GM21576 (cell line): ENCODE measurements at regions not wholly inside any gene's neighbourhood (a gene's known extent, or its start where the extent isn't known, plus 50 kb on each side); places are given as distances from the start of the nearest gene placed in this dataset.
"Not testable (repeated sequence)": the region's sequence is repeated elsewhere in the genome, so short reads cannot be mapped to it uniquely, and the experiment has no call there.

Experiments
- ATAC-seq: cut with Tn5 transposase; IDR thresholded peaks from one replicate; pipeline ENCODE4 v1.9.1; 2021; ENCODE audit warnings: mild to moderate bottlenecking, moderate library complexity; ENCODE audit not compliant: unreplicated experiment

GRCh38 chr6:26951211-26951610, 291.7 kb upstream of the ZNF322 start:
- ATAC-seq, result not testable (repeated sequence)

- not testable (repeated sequence) for ATAC-seq
Observed at GRCh38 chr6:26956078-26956600, 291.4 kb upstream of the PRSS16 start.

- not testable (repeated sequence) for ATAC-seq
Observed at GRCh38 chr6:26956601-26957184, 290.8 kb upstream of the PRSS16 start.

- not testable (repeated sequence) for ATAC-seq
Observed at GRCh38 chr6:26957399-26958127, 289.9 kb upstream of the PRSS16 start.

GRCh38 chr6:26961236-26961635, 286.3 kb upstream of the PRSS16 start:
- ATAC-seq, result not testable (repeated sequence)

- no peak for ATAC-seq
Observed at GRCh38 chr6:27002447-27002846, 245.1 kb upstream of the PRSS16 start.

GRCh38 chr6:27007020-27007419, 240.5 kb upstream of the PRSS16 start:
- no peak for ATAC-seq

- not testable (repeated sequence) for ATAC-seq
Observed at GRCh38 chr6:27008613-27009012, 238.9 kb upstream of the PRSS16 start.

- not testable (repeated sequence) for ATAC-seq
Observed at GRCh38 chr6:27014053-27014452, 233.4 kb upstream of the PRSS16 start.

- ATAC-seq, result no peak
Observed at GRCh38 chr6:27016689-27017088, 230.8 kb upstream of the PRSS16 start.

- ATAC-seq, result not testable (repeated sequence)
Observed at GRCh38 chr6:27018401-27018800, 229.1 kb upstream of the PRSS16 start.

- no peak for ATAC-seq
Observed at GRCh38 chr6:27019651-27020552, 227.6 kb upstream of the PRSS16 start.

- no peak for ATAC-seq
Observed at GRCh38 chr6:27020553-27020880, 227.0 kb upstream of the PRSS16 start.

- ATAC-seq, result no peak
Observed at GRCh38 chr6:27023664-27024063, 223.8 kb upstream of the PRSS16 start.

- ATAC-seq, result no peak
Observed at GRCh38 chr6:27025351-27025750, 222.2 kb upstream of the PRSS16 start.

- no peak for ATAC-seq
Observed at GRCh38 chr6:27026361-27026760, 221.1 kb upstream of the PRSS16 start.

GRCh38 chr6:27031302-27031701, 216.2 kb upstream of the PRSS16 start:
- ATAC-seq, result no peak

GRCh38 chr6:27038498-27038897, 209.0 kb upstream of the PRSS16 start:
- no peak for ATAC-seq

- no peak for ATAC-seq
Observed at GRCh38 chr6:27040244-27041042, 207.1 kb upstream of the PRSS16 start.

- no peak for ATAC-seq
Observed at GRCh38 chr6:27043244-27043643, 204.3 kb upstream of the PRSS16 start.

GRCh38 chr6:27045131-27045530, 202.4 kb upstream of the PRSS16 start:
- ATAC-seq, result not testable (repeated sequence)
